ENCODE measurements at regions not wholly inside any gene's neighbourhood (a gene's known extent, or its start where the extent isn't known, plus 50 kb on each side); places are given as distances from the start of the nearest gene placed in this dataset.

DNA sequence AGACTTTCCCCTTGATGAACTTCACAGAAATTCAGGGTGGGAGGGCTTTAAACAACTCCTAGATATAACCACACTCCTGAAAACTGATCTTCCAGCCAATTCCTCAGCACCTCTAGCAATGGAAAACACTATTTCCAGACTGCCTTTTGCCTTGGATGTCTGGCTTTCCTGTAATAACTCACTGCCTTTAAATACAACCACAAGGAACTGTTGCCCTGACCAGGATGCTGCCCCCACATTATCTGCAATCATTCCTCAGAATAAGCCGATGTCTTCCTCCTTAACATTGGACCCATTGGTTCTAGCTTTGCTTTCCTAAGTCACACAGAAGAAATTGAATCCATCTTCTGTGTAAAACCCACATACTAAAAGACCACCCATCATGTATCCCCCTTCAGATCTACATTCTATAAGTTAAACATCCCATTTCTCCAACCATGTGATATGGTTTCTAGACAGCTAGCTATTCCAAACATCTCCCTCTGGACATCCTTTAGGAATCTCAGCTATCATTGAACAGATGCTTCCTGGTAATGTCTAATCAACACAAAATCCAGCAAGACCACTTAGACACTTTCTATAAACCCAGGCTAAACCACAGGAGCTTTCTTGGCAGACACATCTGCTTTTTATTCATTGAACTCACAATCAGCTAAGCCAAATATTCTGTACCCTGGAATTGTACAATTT is 95.9 kb upstream of the KCNQ5 start:
- no peak for TF ChIP-seq CTCF (conservative IDR thresholded peaks at IDR 0.05; ENCODE audit: low read depth)
- no peak overlapping the region for H3K27ac ChIP-seq
- DNase-seq (ENCODE audit: low spot score) = no peak
- CTCF ChIA-PET = no interaction called here
- POLR2A ChIA-PET (ENCODE audit: low non-redundant PET) = no interaction called here

DNA sequence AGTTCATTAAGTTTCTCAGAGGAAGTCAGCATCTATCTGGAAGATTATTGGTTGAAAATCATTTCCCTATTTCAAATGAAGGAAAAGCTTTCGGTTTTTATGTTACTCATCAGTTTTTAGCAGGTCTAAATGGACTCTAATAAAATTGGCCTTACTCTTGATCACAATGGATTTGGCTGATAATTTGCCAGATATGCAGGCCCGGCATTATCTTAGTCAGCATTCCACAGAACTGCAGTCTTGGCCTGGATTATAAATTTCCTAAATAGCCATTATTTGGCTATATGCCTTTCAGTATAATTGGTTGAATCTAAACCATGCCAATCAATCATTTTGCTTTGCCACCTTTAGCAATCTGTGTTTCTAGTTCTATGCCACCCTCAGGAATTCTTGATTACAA is 91.7 kb upstream of the KCNQ5 start:
- ChIA-PET CTCF (no interaction called here), POLR2A (ENCODE audit: low non-redundant PET) (no interaction called here)
- no peak for TF ChIP-seq CTCF (conservative IDR thresholded peaks at IDR 0.05; ENCODE audit: low read depth)
- no peak for DNase-seq (ENCODE audit: low spot score)
- no peak overlapping the region for H3K27ac ChIP-seq

- TF ChIP-seq CTCF (conservative IDR thresholded peaks at IDR 0.05; ENCODE audit: low read depth) = no peak
- no peak overlapping the region for H3K27ac ChIP-seq
- no peak for DNase-seq (ENCODE audit: low spot score)
- ChIA-PET POLR2A (ENCODE audit: low non-redundant PET) (no interaction called here), CTCF (no interaction called here)
These were observed 91.1 kb upstream of the KCNQ5 start for GRCh38 chr6:72530750-72531149.

DNA sequence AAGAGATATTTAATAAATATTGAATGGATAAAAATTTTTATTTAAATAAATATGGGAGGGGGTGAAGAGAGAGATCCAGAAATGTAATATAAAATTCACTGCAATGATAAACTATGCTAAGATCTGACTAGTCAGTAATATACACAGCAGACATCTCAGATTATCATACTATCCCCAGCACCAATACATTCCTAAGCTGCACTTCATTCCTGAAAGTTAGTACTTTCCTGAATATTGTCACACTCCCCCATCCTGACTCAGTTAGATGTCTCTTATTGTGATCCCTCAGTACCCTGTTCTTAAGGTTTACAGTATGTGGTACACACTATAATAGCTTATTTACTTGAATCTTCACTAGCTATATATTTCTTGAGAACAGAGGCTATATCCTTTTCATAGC is 88.3 kb upstream of the KCNQ5 start:
- CTCF ChIA-PET = no interaction called here
- TF ChIP-seq CTCF (conservative IDR thresholded peaks at IDR 0.05; ENCODE audit: low read depth) = no peak
- H3K27ac ChIP-seq = no peak overlapping the region
- DNase-seq (ENCODE audit: low spot score) = no peak
- POLR2A ChIA-PET (ENCODE audit: low non-redundant PET) = no interaction called here

- no peak for TF ChIP-seq CTCF (conservative IDR thresholded peaks at IDR 0.05; ENCODE audit: low read depth)
- POLR2A ChIA-PET (ENCODE audit: low non-redundant PET) = no interaction called here
These were observed 87.6 kb upstream of the KCNQ5 start for GRCh38 chr6:72534236-72534635.

DNA sequence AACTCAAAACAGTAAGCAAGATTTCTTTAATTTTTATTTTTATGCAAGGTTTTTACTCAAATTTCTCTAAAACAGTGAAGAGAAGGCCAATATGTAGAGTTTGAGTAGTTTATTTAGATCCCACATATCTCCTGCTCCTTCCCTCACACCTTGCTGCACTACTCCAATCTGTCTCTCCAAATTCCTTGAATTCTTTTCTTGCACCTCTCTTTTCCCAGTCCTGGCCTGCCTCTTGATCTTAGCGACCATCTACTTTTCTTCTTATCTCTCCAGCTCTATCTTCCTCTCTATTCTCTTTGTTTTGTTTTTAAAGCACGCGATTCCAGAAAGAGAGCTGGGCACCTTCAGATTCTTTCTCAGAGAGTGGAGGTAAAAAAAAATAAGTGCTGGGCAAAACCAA is 86.7 kb upstream of the KCNQ5 start:
- ChIA-PET CTCF (no interaction called here), POLR2A (ENCODE audit: low non-redundant PET) (no interaction called here)
- no peak for DNase-seq (ENCODE audit: low spot score)
- no peak overlapping the region for H3K27ac ChIP-seq
- no peak for TF ChIP-seq CTCF (conservative IDR thresholded peaks at IDR 0.05; ENCODE audit: low read depth)

More at GRCh38 chr6:72534236-72534635, 87.6 kb upstream of the KCNQ5 start:
- no peak overlapping the region for H3K27ac ChIP-seq
- DNase-seq (ENCODE audit: low spot score) = no peak
- CTCF ChIA-PET = no interaction called here

GRCh38 chr6:72547020-72547419 is 74.8 kb upstream of the KCNQ5 start:
- ChIA-PET CTCF (no interaction called here), POLR2A (ENCODE audit: low non-redundant PET) (no interaction called here)
- TF ChIP-seq CTCF (conservative IDR thresholded peaks at IDR 0.05; ENCODE audit: low read depth) = no peak
- no peak for DNase-seq (ENCODE audit: low spot score)
- no peak overlapping the region for H3K27ac ChIP-seq

Data from RWPE1 (cell line).